Limb (tissue), 2 donors: ENCODE measurements at regions not wholly inside any gene's neighbourhood (a gene's known extent, or its start where the extent isn't known, plus 50 kb on each side); places are given as distances from the start of the nearest gene placed in this dataset.
"Not testable (repeated sequence)": the region's sequence is repeated elsewhere in the genome, so short reads cannot be mapped to it uniquely, and the experiment has no call there.

Experiments used
- DNase-seq, 2 donors: peaks; one replicate each; pipeline ENCODE4 v3.0.0-alpha.2; 2016; ENCODE audit errors: extremely low spot score in 2 of 2

- no peak for DNase-seq
Measured at GRCh38 chr6:150496629-150497028, 103.1 kb upstream of the PLEKHG1 start.

GRCh38 chr6:150499882-150500312 lies 99.8 kb upstream of the PLEKHG1 start:
- peak in 1 of 2 donors; percentile 62 for DNase-seq

- not testable (repeated sequence) for DNase-seq
Measured at GRCh38 chr6:150500568-150500967, 99.1 kb upstream of the PLEKHG1 start.

- no peak for DNase-seq
Measured at GRCh38 chr6:150503041-150503440, 96.6 kb upstream of the PLEKHG1 start.

- DNase-seq: no peak
Measured at GRCh38 chr6:150503586-150504339, 95.9 kb upstream of the PLEKHG1 start.

GRCh38 chr6:150507361-150507760 lies 92.3 kb upstream of the PLEKHG1 start:
- not testable (repeated sequence) for DNase-seq

- DNase-seq: no peak
Measured at GRCh38 chr6:150510576-150510975, 89.1 kb upstream of the PLEKHG1 start.

- DNase-seq: no peak
Measured at GRCh38 chr6:150511313-150511712, 88.4 kb upstream of the PLEKHG1 start.

GRCh38 chr6:150514806-150515380 lies 84.8 kb upstream of the PLEKHG1 start:
- DNase-seq: no peak

- DNase-seq: no peak
Measured at GRCh38 chr6:150516199-150516598, 83.5 kb upstream of the PLEKHG1 start.

- DNase-seq: no peak
Measured at GRCh38 chr6:150517175-150517574, 82.5 kb upstream of the PLEKHG1 start.

GRCh38 chr6:150521482-150521881 lies 78.2 kb upstream of the PLEKHG1 start:
- no peak for DNase-seq

- not testable (repeated sequence) for DNase-seq
Measured at GRCh38 chr6:150523216-150523615, 76.5 kb upstream of the PLEKHG1 start.

GRCh38 chr6:150525300-150525699 lies 74.4 kb upstream of the PLEKHG1 start:
- no peak for DNase-seq

- no peak for DNase-seq
Measured at GRCh38 chr6:150527100-150527499, 72.6 kb upstream of the PLEKHG1 start.

- peak; percentile 59 to 65 for DNase-seq
Measured at GRCh38 chr6:150528648-150529285, 70.9 kb upstream of the PLEKHG1 start.

GRCh38 chr6:150529646-150530045 lies 70.0 kb upstream of the PLEKHG1 start:
- DNase-seq: no peak

GRCh38 chr6:150531957-150532356 lies 67.7 kb upstream of the PLEKHG1 start:
- DNase-seq: no peak

GRCh38 chr6:150534553-150534952 lies 65.1 kb upstream of the PLEKHG1 start:
- peak in 1 of 2 donors; percentile 47 for DNase-seq

GRCh38 chr6:150535151-150535804 lies 64.4 kb upstream of the PLEKHG1 start:
- DNase-seq: no peak

- no peak for DNase-seq
Measured at GRCh38 chr6:150535818-150536220, 63.9 kb upstream of the PLEKHG1 start.

GRCh38 chr6:150536835-150537234 lies 62.9 kb upstream of the PLEKHG1 start:
- DNase-seq: peak in 1 of 2 donors; percentile 33
